ENCODE measurements at regions not wholly inside any gene's neighbourhood (a gene's known extent, or its start where the extent isn't known, plus 50 kb on each side); places are given as distances from the start of the nearest gene placed in this dataset.

- no peak for DNase-seq
Observed at GRCh38 chr11:95690100-95690499, 99.5 kb downstream of the FAM76B start.

GRCh38 chr11:95688501-95689222 lies 100.9 kb downstream of the FAM76B start:
- no peak for DNase-seq

- no peak for DNase-seq
Observed at GRCh38 chr11:95688015-95688414, 101.6 kb downstream of the FAM76B start.

DNA sequence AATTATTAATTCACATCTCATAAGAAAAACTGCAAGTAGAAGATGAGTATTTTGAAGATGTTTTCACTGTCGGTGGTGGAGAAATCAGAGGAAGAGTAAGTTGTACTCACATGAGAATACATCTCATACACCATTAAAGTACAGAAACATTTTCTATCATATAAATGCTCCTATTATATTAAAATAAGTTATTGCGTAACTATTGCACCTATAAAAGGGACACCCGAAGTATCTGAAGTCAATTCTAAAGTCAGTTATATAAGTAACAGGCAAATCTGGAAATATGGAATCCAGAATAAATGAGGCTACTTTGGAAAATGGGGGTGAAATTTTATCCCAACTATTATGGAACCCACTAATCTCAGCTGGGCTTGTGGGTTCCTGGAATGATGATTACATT lies 103.3 kb downstream of the FAM76B start:
- DNase-seq, result no peak

- no peak for DNase-seq
Observed at GRCh38 chr11:95684701-95685100, 104.9 kb downstream of the FAM76B start.

- no peak for DNase-seq
Observed at GRCh38 chr11:95684170-95684569, 105.4 kb downstream of the FAM76B start.

DNA sequence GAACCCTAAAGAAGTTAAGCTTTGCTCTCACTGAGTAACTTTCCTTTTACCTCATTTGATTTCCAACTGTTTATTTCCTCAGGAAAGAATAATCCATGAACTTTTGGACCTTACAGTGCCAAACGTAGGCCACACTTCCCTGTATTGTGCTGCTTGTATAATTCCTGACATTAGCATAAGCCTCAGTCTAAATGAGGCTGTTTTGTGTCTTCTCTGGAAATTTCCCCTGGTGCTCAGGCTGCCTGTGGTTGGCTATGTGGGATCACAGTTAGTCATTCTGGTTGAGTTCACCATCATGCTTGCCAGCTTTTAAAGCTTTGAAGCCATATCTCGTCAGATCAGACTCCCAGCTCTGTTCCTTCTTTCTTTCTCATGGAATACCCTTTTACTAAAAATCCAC lies 107.0 kb downstream of the FAM76B start:
- no peak for DNase-seq

GRCh38 chr11:95680169-95680929 lies 109.2 kb downstream of the FAM76B start:
- no peak for DNase-seq

GRCh38 chr11:95678988-95679387 lies 110.6 kb downstream of the FAM76B start:
- no peak for DNase-seq

DNA sequence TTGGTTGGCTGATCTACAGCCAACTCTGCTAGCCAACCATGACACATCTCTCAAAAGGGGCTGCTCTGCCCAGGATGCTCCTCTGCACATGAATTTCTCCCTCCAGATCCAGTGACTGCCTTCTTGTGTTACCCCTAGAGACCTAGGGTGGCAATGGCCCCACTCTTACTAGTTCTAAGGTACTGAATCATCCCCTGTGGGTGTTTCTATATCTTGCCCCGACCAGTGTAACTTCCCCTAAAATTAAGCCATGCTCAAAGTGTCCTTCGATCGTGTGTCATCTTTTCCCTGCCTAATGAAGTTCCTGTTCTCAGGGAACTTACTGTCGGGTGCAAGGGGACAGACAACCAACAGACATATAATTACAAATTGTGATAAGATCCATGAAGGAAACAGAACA lies 113.3 kb downstream of the FAM76B start:
- DNase-seq, result no peak

GRCh38 chr11:95675585-95675984 lies 114.0 kb downstream of the FAM76B start:
- DNase-seq, result no peak

- DNase-seq, result no peak
Observed at GRCh38 chr11:95674657-95675358, 114.8 kb downstream of the FAM76B start.

DNA sequence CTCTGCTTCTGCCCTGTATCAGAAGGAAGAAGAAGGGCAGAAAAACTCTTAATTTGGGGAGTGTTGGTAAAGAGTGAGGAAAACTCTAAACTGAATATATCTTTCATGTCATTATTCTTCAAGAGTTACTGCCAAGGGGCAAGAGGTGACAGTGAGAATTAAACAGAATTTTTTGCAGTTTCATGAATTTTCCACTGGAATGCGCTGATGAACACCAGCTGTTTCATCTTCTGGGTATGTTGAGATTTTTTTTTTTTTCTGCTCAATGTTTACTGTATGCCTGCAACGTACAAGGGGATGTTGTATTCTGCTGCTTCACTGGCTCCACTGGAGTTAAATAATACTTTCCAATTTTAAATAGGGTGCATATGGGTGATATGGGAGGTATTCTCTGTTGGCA lies 117.8 kb downstream of the FAM76B start:
- no peak for DNase-seq

GRCh38 chr11:95668131-95668530 lies 121.5 kb downstream of the FAM76B start:
- DNase-seq, result no peak

- no peak for DNase-seq
Observed at GRCh38 chr11:95661162-95661561, 128.4 kb downstream of the FAM76B start.

DNA sequence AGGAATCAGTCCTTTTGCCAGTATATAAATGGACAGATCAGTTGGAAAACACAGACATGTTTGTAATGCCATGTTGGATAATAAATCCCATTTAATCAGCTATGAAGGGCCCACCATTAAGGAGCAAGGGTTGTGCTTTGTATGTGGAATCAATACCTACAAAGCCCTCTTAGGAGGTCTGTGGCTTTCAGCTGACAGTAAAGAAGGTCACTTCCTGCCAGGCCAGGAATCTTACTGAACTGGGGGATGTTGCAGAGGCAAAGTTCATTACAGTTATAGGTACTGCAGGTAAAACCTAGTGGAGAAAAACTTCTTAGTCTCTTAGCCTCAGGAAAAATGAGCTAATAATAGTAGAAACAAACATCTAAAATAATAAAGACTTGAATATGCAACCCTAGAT lies 129.5 kb downstream of the FAM76B start:
- DNase-seq, result no peak

- no peak for DNase-seq
Observed at GRCh38 chr11:95659088-95659487, 130.5 kb downstream of the FAM76B start.

GRCh38 chr11:95655536-95655935 lies 134.0 kb downstream of the FAM76B start:
- DNase-seq, result no peak

GRCh38 chr11:95653680-95654079 lies 135.9 kb downstream of the FAM76B start:
- no peak for DNase-seq

- DNase-seq, result no peak
Observed at GRCh38 chr11:95653099-95653498, 136.5 kb downstream of the FAM76B start.

DNA sequence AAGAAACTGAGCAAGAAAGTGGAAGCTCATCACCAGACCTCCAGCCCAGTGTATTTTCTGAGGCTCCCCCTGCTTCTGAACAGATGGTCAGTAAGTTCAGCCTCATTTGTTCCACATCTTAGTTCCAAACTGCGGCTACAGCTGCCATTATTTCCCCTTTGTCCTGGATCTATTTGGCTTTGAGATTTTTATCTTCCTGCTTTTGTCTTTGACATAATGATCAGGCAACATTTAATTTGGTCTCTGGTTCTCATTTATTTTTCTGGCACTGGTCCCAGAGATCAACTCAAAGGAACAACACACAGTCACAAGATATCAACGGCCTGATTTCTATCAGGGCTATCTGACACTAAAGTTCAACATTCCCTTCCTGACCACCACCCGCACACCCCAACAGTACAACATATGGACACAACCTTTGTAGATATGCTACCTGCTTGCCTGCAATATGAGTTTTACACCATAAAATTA lies 137.5 kb downstream of the FAM76B start:
- DNase-seq, result no peak

GRCh38 chr11:95650276-95650675 lies 139.3 kb downstream of the FAM76B start:
- no peak for DNase-seq

GRCh38 chr11:95647871-95648270 lies 141.7 kb downstream of the FAM76B start:
- DNase-seq, result no peak

- no peak for DNase-seq
Observed at GRCh38 chr11:95647355-95647754, 142.2 kb downstream of the FAM76B start.

All from NCI-H510A treated with DMSO at 0.1 percent for 48 hours (cell line).